ENCODE measurements at regions not wholly inside any gene's neighbourhood (a gene's known extent, or its start where the extent isn't known, plus 50 kb on each side); places are given as distances from the start of the nearest gene placed in this dataset.

DNA sequence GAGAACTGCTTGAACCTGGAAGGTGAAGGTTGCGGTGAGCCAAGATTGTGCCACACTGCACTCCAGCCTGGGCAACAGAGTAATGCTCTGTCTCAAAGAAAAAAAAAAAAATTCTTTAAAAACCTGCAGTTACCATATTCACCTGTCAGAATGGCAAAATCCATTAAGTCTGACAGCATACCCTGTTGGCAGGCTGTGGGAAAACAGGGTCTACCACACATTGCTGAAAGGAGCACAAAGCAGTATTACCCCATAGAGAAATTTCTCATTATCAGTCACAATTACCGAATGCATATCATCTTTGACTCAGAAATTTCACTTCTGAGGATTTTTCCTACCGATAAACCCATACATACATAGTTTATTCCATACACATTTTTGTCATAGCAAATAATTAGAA, 264.1 kb upstream of the SLCO3A1 start:
- TF ChIP-seq EZH2 (IDR thresholded peaks at IDR 0.05; ENCODE audit: borderline replicate concordance): no peak
- TF ChIP-seq CTCF (IDR thresholded peaks at IDR 0.05; ENCODE audit: poor library complexity): no peak

Measured in hepatocyte (in vitro differentiated cells).